DND-41 (cell line): ENCODE measurements at regions not wholly inside any gene's neighbourhood (a gene's known extent, or its start where the extent isn't known, plus 50 kb on each side); places are given as distances from the start of the nearest gene placed in this dataset.
A peak's percentile ranks its signal among the peaks of the same experiment; 100 is the strongest.

Source experiments
- CTCF ChIP-seq: IDR thresholded peaks from 2 replicates; pipeline ENCODE4 v1.5.1; 2012; ENCODE audit warnings: borderline replicate concordance, low read length, moderate library complexity, mild to moderate bottlenecking; ENCODE audit not compliant: poor library complexity, severe bottlenecking; ENCODE audit errors: extremely low read depth
- EZH2 ChIP-seq: IDR thresholded peaks from 3 replicates; pipeline ENCODE4 v1.6.1; 2012; ENCODE audit warnings: borderline replicate concordance, low read depth, mild to moderate bottlenecking, moderate library complexity, low read length, inconsistent platforms; ENCODE audit not compliant: severe bottlenecking

GRCh38 chr5:54904425-54904824 lies 81.0 kb downstream of the ESM1 start:
- TF ChIP-seq CTCF (peak; percentile 43), EZH2 (no peak)
